NCI-H1694 treated with DMSO at 0.1 percent for 48 hours (cell line): ENCODE measurements at regions not wholly inside any gene's neighbourhood (a gene's known extent, or its start where the extent isn't known, plus 50 kb on each side); places are given as distances from the start of the nearest gene placed in this dataset.

Source experiments
- DNase-seq: peaks from one replicate; lab custom pipeline; 2025; lab: John Stamatoyannopoulos, UW

GRCh38 chr4:13933191-13933590 is 305.7 kb upstream of the BOD1L1 start:
- no peak for DNase-seq

- no peak for DNase-seq
Measured at GRCh38 chr4:13938299-13938698, 310.8 kb upstream of the BOD1L1 start.

- no peak for DNase-seq
Measured at GRCh38 chr4:13940921-13941320, 313.4 kb upstream of the BOD1L1 start.

GRCh38 chr4:13942977-13943376 is 315.5 kb upstream of the BOD1L1 start:
- no peak for DNase-seq

- DNase-seq: peak; percentile 90
Measured at GRCh38 chr4:13944095-13944511, 316.6 kb upstream of the BOD1L1 start.

- no peak for DNase-seq
Measured at GRCh38 chr4:13947921-13948320, 320.4 kb upstream of the BOD1L1 start.

GRCh38 chr4:13950491-13950890 is 323.0 kb upstream of the BOD1L1 start:
- no peak for DNase-seq

GRCh38 chr4:13953083-13953482 is 325.6 kb upstream of the BOD1L1 start:
- DNase-seq: no peak

- no peak for DNase-seq
Measured at GRCh38 chr4:13955551-13955950, 328.0 kb upstream of the BOD1L1 start.

- no peak for DNase-seq
Measured at GRCh38 chr4:13956947-13957346, 329.4 kb upstream of the BOD1L1 start.

GRCh38 chr4:13957871-13958270 is 330.3 kb upstream of the BOD1L1 start:
- no peak for DNase-seq

- DNase-seq: no peak
Measured at GRCh38 chr4:13963601-13964000, 336.1 kb upstream of the BOD1L1 start.

GRCh38 chr4:13966231-13967195 is 339.0 kb upstream of the BOD1L1 start:
- DNase-seq: no peak

GRCh38 chr4:13968723-13969122 is 341.2 kb upstream of the BOD1L1 start:
- no peak for DNase-seq

GRCh38 chr4:13970349-13970748 is 342.8 kb upstream of the BOD1L1 start:
- no peak for DNase-seq

- no peak for DNase-seq
Measured at GRCh38 chr4:13977746-13978145, 350.2 kb upstream of the BOD1L1 start.

GRCh38 chr4:13980317-13981310 is 353.1 kb upstream of the BOD1L1 start:
- no peak for DNase-seq

GRCh38 chr4:13981499-13981898 is 354.0 kb upstream of the BOD1L1 start:
- no peak for DNase-seq

- DNase-seq: no peak
Measured at GRCh38 chr4:13982010-13982409, 354.5 kb upstream of the BOD1L1 start.

- no peak for DNase-seq
Measured at GRCh38 chr4:13983189-13983790, 355.8 kb upstream of the BOD1L1 start.

GRCh38 chr4:13984991-13985800 is 357.7 kb upstream of the BOD1L1 start:
- DNase-seq: no peak
